HG03066 (cell line): ENCODE measurements at regions not wholly inside any gene's neighbourhood (a gene's known extent, or its start where the extent isn't known, plus 50 kb on each side); places are given as distances from the start of the nearest gene placed in this dataset.
"Not testable (repeated sequence)": the region's sequence is repeated elsewhere in the genome, so short reads cannot be mapped to it uniquely, and the experiment has no call there.

Experiments used
- ATAC-seq: cut with Tn5 transposase; IDR thresholded peaks from one replicate; pipeline ENCODE4 v1.9.1; 2021; ENCODE audit warnings: low read depth; ENCODE audit not compliant: unreplicated experiment

GRCh38 chr1:47491341-47491753, 53.5 kb downstream of the FOXD2 start:
- no peak for ATAC-seq

- no peak for ATAC-seq
Observed at GRCh38 chr1:47495176-47495713, 57.4 kb downstream of the FOXD2 start.

- no peak for ATAC-seq
Observed at GRCh38 chr1:47498551-47498950, 60.7 kb downstream of the FOXD2 start.

GRCh38 chr1:47501069-47501468, 63.2 kb downstream of the FOXD2 start:
- ATAC-seq: no peak

- ATAC-seq: no peak
Observed at GRCh38 chr1:47502746-47503370, 65.0 kb downstream of the FOXD2 start.

GRCh38 chr1:47504840-47505239, 67.0 kb downstream of the FOXD2 start:
- not testable (repeated sequence) for ATAC-seq

- ATAC-seq: no peak
Observed at GRCh38 chr1:47505267-47505666, 67.4 kb downstream of the FOXD2 start.

- no peak for ATAC-seq
Observed at GRCh38 chr1:47506053-47506452, 68.2 kb downstream of the FOXD2 start.

GRCh38 chr1:47507144-47507543, 69.3 kb downstream of the FOXD2 start:
- ATAC-seq: no peak

- no peak for ATAC-seq
Observed at GRCh38 chr1:47507881-47508701, 70.2 kb downstream of the FOXD2 start.

- ATAC-seq: no peak
Observed at GRCh38 chr1:47508702-47509431, 71.0 kb downstream of the FOXD2 start.

GRCh38 chr1:47510282-47510811, 72.5 kb downstream of the FOXD2 start:
- no peak for ATAC-seq

- ATAC-seq: no peak
Observed at GRCh38 chr1:47511825-47512224, 74.0 kb downstream of the FOXD2 start.

GRCh38 chr1:47513393-47513792, 75.5 kb downstream of the FOXD2 start:
- no peak for ATAC-seq

- no peak for ATAC-seq
Observed at GRCh38 chr1:47514229-47514628, 76.4 kb downstream of the FOXD2 start.

GRCh38 chr1:47515164-47515789, 77.4 kb downstream of the FOXD2 start:
- no peak for ATAC-seq

GRCh38 chr1:47517946-47518345, 80.1 kb downstream of the FOXD2 start:
- no peak for ATAC-seq

- ATAC-seq: no peak
Observed at GRCh38 chr1:47519491-47519890, 81.6 kb downstream of the FOXD2 start.

GRCh38 chr1:47519971-47520370, 82.1 kb downstream of the FOXD2 start:
- ATAC-seq: no peak

GRCh38 chr1:47521034-47521881, 83.4 kb downstream of the FOXD2 start:
- no peak for ATAC-seq
